Cardiac muscle cell (in vitro differentiated cells and primary cell): ENCODE measurements at regions not wholly inside any gene's neighbourhood (a gene's known extent, or its start where the extent isn't known, plus 50 kb on each side); places are given as distances from the start of the nearest gene placed in this dataset.

ENCODE experiments used
- DNase-seq, 2 donors: peaks; one replicate each; pipeline versions ENCODE4 v3.0.0 to v3.0.0-alpha.2; 2010 to 2017; ENCODE audit warnings: low read depth in 1 of 2, low spot score in 1 of 2
- H3K27ac ChIP-seq: fragments of 200-600 bp; sonication (generic); 2 replicates; pipeline ENCODE4 v1.5.1; 2016
- H3K27me3 ChIP-seq: fragments of 200-600 bp; sonication (generic); 2 replicates; pipeline ENCODE4 v1.6.0; 2016; ENCODE audit warnings: control low read depth
- H3K36me3 ChIP-seq: fragments of 200-600 bp; sonication (generic); 2 replicates; pipeline ENCODE4 v1.5.1; 2016; ENCODE audit warnings: control low read depth
- H3K4me1 ChIP-seq: fragments of 200-600 bp; sonication (generic); 2 replicates; pipeline ENCODE4 v1.8.1; 2017; ENCODE audit warnings: low read depth, mild to moderate bottlenecking, mixed run types
- H3K4me3 ChIP-seq: fragments of 200-600 bp; sonication (generic); 2 replicates; pipeline ENCODE4 v1.5.1; 2016; ENCODE audit warnings: mild to moderate bottlenecking
- H3K9me3 ChIP-seq: fragments of 200-600 bp; sonication (generic); 2 replicates; pipeline ENCODE4 v1.5.1; 2017; ENCODE audit warnings: low read depth, mild to moderate bottlenecking, control low read depth
- TF ChIP-seq, protein P1 (sequence below): IDR thresholded peaks from 2 replicates; pipeline ENCODE4 v1.5.1; 2012; ENCODE audit warnings: low read depth, mild to moderate bottlenecking, low read length

DNA sequence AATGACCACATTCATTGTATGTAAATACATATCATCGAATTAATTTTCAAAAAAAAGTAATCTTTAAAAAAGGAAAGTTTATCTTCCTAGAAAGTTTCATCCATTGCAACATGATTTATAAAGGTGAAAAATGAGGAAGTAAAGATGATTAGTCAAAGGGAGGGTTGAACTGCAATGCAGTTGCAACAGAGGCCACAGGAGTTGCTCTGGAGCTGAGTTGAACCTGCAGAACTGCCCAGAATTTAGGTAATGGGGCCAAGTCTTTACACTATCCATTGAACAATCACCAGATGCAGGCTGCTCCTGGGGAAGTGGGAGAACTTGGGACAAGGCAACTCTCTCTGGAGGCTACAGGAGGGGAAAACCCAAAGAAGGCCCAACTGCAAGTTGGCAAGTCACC, 390.7 kb downstream of the METTL4 start:
- H3K4me3 ChIP-seq = no peak overlapping the region
- H3K4me1 ChIP-seq = no peaks in the 10 kb centered on the region
- H3K27me3 ChIP-seq = no peaks in the 10 kb centered on the region
- H3K9me3 ChIP-seq = no peaks in the 10 kb centered on the region
- DNase-seq = no peak
- TF ChIP-seq, protein P1, sequence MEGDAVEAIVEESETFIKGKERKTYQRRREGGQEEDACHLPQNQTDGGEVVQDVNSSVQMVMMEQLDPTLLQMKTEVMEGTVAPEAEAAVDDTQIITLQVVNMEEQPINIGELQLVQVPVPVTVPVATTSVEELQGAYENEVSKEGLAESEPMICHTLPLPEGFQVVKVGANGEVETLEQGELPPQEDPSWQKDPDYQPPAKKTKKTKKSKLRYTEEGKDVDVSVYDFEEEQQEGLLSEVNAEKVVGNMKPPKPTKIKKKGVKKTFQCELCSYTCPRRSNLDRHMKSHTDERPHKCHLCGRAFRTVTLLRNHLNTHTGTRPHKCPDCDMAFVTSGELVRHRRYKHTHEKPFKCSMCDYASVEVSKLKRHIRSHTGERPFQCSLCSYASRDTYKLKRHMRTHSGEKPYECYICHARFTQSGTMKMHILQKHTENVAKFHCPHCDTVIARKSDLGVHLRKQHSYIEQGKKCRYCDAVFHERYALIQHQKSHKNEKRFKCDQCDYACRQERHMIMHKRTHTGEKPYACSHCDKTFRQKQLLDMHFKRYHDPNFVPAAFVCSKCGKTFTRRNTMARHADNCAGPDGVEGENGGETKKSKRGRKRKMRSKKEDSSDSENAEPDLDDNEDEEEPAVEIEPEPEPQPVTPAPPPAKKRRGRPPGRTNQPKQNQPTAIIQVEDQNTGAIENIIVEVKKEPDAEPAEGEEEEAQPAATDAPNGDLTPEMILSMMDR = no peak
- no peaks in the 10 kb centered on the region for H3K36me3 ChIP-seq
- no peak overlapping the region for H3K27ac ChIP-seq

DNA sequence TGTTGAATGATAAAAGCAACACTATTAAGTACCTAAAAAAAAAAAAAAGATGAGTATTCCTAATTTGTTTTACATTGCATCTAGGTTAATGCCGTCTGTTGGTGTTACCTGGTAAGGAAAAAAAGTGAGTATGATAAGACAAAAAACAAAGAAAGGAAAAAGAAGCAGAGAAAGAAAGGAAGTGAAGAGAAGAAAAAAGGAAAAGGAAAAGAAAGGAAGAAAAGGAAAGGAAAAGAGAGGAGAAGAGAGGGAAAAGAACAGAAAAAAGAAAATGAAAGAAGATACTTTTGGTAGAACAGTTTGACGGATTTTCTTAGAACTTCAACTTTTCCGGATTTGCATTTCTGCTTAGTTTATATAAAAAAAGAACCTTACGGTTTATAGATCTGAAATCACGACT, 387.9 kb downstream of the METTL4 start:
- DNase-seq = no peak
- Histone ChIP-seq H3K4me1 (no peaks in the 10 kb centered on the region), H3K36me3 (no peaks in the 10 kb centered on the region), H3K27ac (no peak overlapping the region), H3K9me3 (no peaks in the 10 kb centered on the region), H3K27me3 (no peaks in the 10 kb centered on the region), H3K4me3 (no peak overlapping the region)
- TF ChIP-seq, protein P1 = no peak

DNA sequence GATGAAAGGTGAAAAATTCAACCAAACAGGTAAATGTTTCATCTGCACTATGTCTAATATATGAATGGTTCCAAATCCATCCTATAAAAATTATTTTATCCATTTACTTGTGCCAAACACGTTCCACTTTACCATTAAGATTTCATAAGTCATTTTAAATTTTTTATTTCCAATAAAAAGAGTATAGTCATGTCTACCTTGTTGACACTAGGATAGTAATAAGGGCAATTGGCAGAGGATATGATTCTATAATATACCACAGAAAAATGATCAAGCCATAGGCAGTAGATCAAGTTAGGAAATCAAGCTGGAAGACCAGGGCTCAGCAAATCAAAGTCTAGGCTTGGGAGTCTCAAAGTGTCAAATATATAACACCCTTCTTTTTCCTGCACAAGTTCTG, 384.3 kb downstream of the METTL4 start:
- H3K4me1 ChIP-seq = no peaks in the 10 kb centered on the region
- no peak overlapping the region for H3K27ac ChIP-seq
- no peaks in the 10 kb centered on the region for H3K36me3 ChIP-seq
- no peak for DNase-seq
- H3K9me3 ChIP-seq = no peaks in the 10 kb centered on the region
- TF ChIP-seq, protein P1 = no peak
- H3K27me3 ChIP-seq = no peaks in the 10 kb centered on the region
- no peak overlapping the region for H3K4me3 ChIP-seq

DNA sequence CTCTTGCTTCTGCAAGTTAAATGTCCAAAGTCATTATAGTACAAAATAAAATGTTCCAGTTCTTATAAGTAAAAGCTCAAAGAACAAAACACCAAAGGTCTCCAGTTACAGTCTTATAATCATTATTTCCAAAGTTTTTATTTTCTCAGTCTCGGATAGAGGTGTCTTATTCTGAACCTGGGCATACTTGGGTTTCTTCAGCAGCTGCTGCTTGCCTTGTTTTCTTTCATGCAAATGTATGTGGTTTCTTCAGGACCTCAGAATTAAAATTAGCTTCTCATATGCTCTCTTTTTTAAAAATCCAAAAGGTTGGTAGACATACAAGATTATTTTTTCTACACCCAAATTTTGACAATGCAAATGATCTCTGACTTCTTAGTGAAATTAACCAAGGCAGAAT, 383.0 kb downstream of the METTL4 start:
- TF ChIP-seq, protein P1 = no peak

DNA sequence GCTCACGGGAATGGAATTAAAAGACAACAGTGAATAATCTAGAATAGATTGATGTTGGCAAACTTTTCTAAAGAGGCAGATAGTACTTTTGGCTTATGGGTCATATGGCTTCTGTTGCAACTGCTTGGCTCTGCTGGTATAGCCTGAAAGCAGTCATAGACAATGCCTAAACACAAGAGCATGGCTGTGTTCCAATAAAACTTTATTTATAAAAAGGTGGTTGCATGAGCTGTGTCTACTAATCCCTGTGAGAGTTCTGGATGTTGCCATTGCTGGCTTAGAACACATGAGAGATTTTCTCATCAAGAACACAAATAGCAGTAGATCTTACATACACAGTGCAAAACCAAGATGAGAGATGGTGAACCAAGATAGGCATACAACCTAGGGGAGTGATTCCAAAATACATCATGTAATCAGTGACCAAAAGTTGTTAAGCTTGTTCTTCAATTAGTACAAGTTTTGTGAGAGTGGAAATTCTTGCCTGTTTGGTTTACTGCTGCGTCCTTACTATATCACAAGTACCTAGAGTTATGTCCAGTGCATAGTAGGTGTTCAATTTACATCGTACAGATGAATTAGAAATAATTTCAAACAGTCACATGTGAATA, 380.0 kb downstream of the METTL4 start:
- no peak overlapping the region for H3K27ac ChIP-seq
- no peaks in the 10 kb centered on the region for H3K36me3 ChIP-seq
- no peak for DNase-seq
- H3K4me3 ChIP-seq = no peak overlapping the region
- no peaks in the 10 kb centered on the region for H3K9me3 ChIP-seq
- H3K4me1 ChIP-seq = no peaks in the 10 kb centered on the region
- H3K27me3 ChIP-seq = no peaks in the 10 kb centered on the region
- TF ChIP-seq, protein P1 = no peak

More for the DNA sequence above, 383.0 kb downstream of the METTL4 start:
- no peaks in the 10 kb centered on the region for H3K36me3 ChIP-seq
- H3K27me3 ChIP-seq = no peaks in the 10 kb centered on the region
- no peaks in the 10 kb centered on the region for H3K9me3 ChIP-seq
- DNase-seq = no peak
- H3K4me1 ChIP-seq = no peaks in the 10 kb centered on the region
- H3K4me3 ChIP-seq = no peak overlapping the region
- no peak overlapping the region for H3K27ac ChIP-seq
